DOHH2 (cell line): ENCODE measurements at regions not wholly inside any gene's neighbourhood (a gene's known extent, or its start where the extent isn't known, plus 50 kb on each side); places are given as distances from the start of the nearest gene placed in this dataset.

ENCODE experiments used
- H3F3A ChIP-seq: fragments of 200-600 bp; sonication (generic), shearing (Covaris generic); 2 replicates; pipeline ENCODE4 v1.6.0; 2016; ENCODE audit warnings: antibody characterized with exemption, mild to moderate bottlenecking; ENCODE audit not compliant: control insufficient read depth, insufficient read depth
- H3K27ac ChIP-seq: fragments of 200-600 bp; sonication (generic); 2 replicates; pipeline ENCODE4 v1.5.1; 2014; ENCODE audit warnings: low read depth, mild to moderate bottlenecking, low read length, moderate library complexity
- H3K27me3 ChIP-seq: fragments of 200-600 bp; sonication (generic); 2 replicates; pipeline ENCODE4 v1.6.1; 2014; ENCODE audit warnings: mild to moderate bottlenecking, low read length, mixed read lengths; ENCODE audit not compliant: control insufficient read depth
- H3K36me3 ChIP-seq: fragments of 200-600 bp; sonication (generic); 2 replicates; pipeline ENCODE4 v1.6.1; 2014; ENCODE audit warnings: mild to moderate bottlenecking, low read length, moderate library complexity, mixed read lengths; ENCODE audit not compliant: control insufficient read depth
- H3K4me1 ChIP-seq: fragments of 200-600 bp; sonication (generic); 2 replicates; pipeline ENCODE4 v1.6.1; 2014; ENCODE audit warnings: mild to moderate bottlenecking, low read length, mixed read lengths; ENCODE audit not compliant: control insufficient read depth
- H3K4me2 ChIP-seq: fragments of 200-600 bp; sonication (generic); 2 replicates; pipeline ENCODE4 v1.6.0; 2014; ENCODE audit warnings: mild to moderate bottlenecking, low read length, moderate library complexity
- H3K4me3 ChIP-seq: fragments of 200-600 bp; sonication (generic); 2 replicates; pipeline ENCODE4 v1.5.1; 2014; ENCODE audit warnings: mild to moderate bottlenecking, low read length, mixed read lengths
- H3K79me2 ChIP-seq: fragments of 200-600 bp; sonication (generic); 2 replicates; pipeline ENCODE4 v1.6.1; 2014; ENCODE audit warnings: mild to moderate bottlenecking, low read length, mixed read lengths; ENCODE audit not compliant: control insufficient read depth
- H3K9me2 ChIP-seq: fragments of 200-600 bp; sonication (generic); replicated peaks from 2 replicates; pipeline ENCODE4 v1.6.1; 2014; ENCODE audit warnings: mild to moderate bottlenecking, low read length, mixed read lengths; ENCODE audit not compliant: control insufficient read depth
- H3K9me3 ChIP-seq: fragments of 200-600 bp; sonication (generic); 2 replicates; pipeline ENCODE4 v1.6.1; 2014; ENCODE audit warnings: antibody characterized with exemption, low read length, mixed read lengths; ENCODE audit not compliant: control insufficient read depth, insufficient read depth
- H4K20me1 ChIP-seq: fragments of 200-600 bp; sonication (generic); 2 replicates; pipeline ENCODE4 v1.6.0; 2014; ENCODE audit warnings: low read depth, mild to moderate bottlenecking, antibody characterized with exemption, low read length, moderate library complexity; ENCODE audit not compliant: control insufficient read depth, insufficient read depth
- CTCF ChIP-seq: fragments of 200-600 bp; sonication (generic); IDR thresholded peaks from one replicate; pipeline ENCODE4 v1.5.1; 2014; ENCODE audit warnings: antibody characterized with exemption, mild to moderate bottlenecking, low read depth, low read length; ENCODE audit not compliant: poor library complexity, severe bottlenecking
- EZH2phosphoT487 ChIP-seq: fragments of 200-600 bp; sonication (generic); IDR thresholded peaks from 2 replicates; pipeline ENCODE4 v1.6.1; 2017; ENCODE audit warnings: borderline replicate concordance, mild to moderate bottlenecking, antibody characterized with exemption, low read length, moderate library complexity, mixed read lengths

- H3K4me2 ChIP-seq = no peak overlapping the region
Observed at GRCh38 chr5:74340476-74340875, 300.1 kb downstream of the ENC1 start.

GRCh38 chr5:74337984-74338310, 302.6 kb downstream of the ENC1 start:
- H3K36me3 ChIP-seq = no peaks in the 10 kb centered on the region
- no peaks in the 10 kb centered on the region for H3F3A ChIP-seq
- no peaks in the 10 kb centered on the region for H3K4me1 ChIP-seq
- H4K20me1 ChIP-seq = no peaks in the 10 kb centered on the region
- H3K27me3 ChIP-seq = no peaks in the 10 kb centered on the region
- no peaks in the 10 kb centered on the region for H3K9me2 ChIP-seq
- no peaks in the 10 kb centered on the region for H3K9me3 ChIP-seq
- no peak overlapping the region for H3K4me3 ChIP-seq
- H3K79me2 ChIP-seq = no peaks in the 10 kb centered on the region
- H3K4me2 ChIP-seq = no peak overlapping the region
- TF ChIP-seq CTCF (no peak), EZH2phosphoT487 (no peak)
- no peak overlapping the region for H3K27ac ChIP-seq

More at GRCh38 chr5:74340476-74340875, 300.1 kb downstream of the ENC1 start:
- Histone ChIP-seq H3K27me3 (no peaks in the 10 kb centered on the region), H3F3A (no peaks in the 10 kb centered on the region), H3K36me3 (no peaks in the 10 kb centered on the region), H3K27ac (no peak overlapping the region), H3K79me2 (no peaks in the 10 kb centered on the region), H3K4me3 (no peak overlapping the region), H3K9me3 (no peaks in the 10 kb centered on the region), H4K20me1 (no peaks in the 10 kb centered on the region), H3K9me2 (no peaks in the 10 kb centered on the region), H3K4me1 (no peaks in the 10 kb centered on the region)
- TF ChIP-seq EZH2phosphoT487 (no peak), CTCF (no peak)

- Histone ChIP-seq H3K4me2 (no peak overlapping the region), H3K4me1 (no peaks in the 10 kb centered on the region), H3K4me3 (no peak overlapping the region), H4K20me1 (no peaks in the 10 kb centered on the region), H3K27ac (no peak overlapping the region), H3F3A (no peaks in the 10 kb centered on the region), H3K9me3 (no peaks in the 10 kb centered on the region), H3K79me2 (no peaks in the 10 kb centered on the region), H3K9me2 (no peaks in the 10 kb centered on the region), H3K27me3 (no peaks in the 10 kb centered on the region), H3K36me3 (no peaks in the 10 kb centered on the region)
- TF ChIP-seq EZH2phosphoT487 (no peak), CTCF (no peak)
Observed at GRCh38 chr5:74337254-74337983, 303.1 kb downstream of the ENC1 start.
